Omental fat pad (tissue), 3 donors: ENCODE measurements at regions not wholly inside any gene's neighbourhood (a gene's known extent, or its start where the extent isn't known, plus 50 kb on each side); places are given as distances from the start of the nearest gene placed in this dataset.

Source experiments
- ATAC-seq: fragments of 150-250 bp; one replicate; pipeline ENCODE4 v1.9.1; 2016; ENCODE audit warnings: mild to moderate bottlenecking, moderate library complexity; ENCODE audit not compliant: low FRiP score
- DNase-seq: peaks from one replicate; pipeline ENCODE4 v3.0.0-alpha.2; 2019; ENCODE audit warnings: low spot score
- TF ChIP-seq, protein P1 (sequence below), 3 donors: fragments of 450-650 bp; IDR thresholded peaks; one replicate each; pipeline ENCODE4 v1.5.1; 2016 to 2017; ENCODE audit warnings: antibody characterized with exemption in 3 of 3, mild to moderate bottlenecking in 3 of 3, moderate library complexity in 2 of 3

DNA sequence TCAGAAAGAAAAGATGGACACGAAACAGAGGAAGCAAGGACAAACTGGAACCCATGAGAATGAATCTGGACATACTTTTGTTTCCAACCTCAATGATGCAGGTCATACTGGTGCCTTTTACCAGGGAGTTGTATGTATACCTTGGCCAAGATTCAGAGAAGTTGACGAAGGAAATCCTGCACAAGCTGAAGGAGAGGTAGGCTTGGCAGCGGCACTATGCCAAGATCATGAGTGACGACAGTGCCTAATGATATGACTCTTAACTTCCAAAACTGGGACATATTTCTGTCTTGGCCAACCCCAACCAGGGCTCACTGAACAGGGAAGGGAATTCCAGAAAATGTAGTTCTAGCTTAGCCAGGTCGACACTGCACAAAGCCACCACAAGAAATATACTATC is 149.2 kb upstream of the SLCO3A1 start:
- no peak for ATAC-seq
- TF ChIP-seq, protein P1, sequence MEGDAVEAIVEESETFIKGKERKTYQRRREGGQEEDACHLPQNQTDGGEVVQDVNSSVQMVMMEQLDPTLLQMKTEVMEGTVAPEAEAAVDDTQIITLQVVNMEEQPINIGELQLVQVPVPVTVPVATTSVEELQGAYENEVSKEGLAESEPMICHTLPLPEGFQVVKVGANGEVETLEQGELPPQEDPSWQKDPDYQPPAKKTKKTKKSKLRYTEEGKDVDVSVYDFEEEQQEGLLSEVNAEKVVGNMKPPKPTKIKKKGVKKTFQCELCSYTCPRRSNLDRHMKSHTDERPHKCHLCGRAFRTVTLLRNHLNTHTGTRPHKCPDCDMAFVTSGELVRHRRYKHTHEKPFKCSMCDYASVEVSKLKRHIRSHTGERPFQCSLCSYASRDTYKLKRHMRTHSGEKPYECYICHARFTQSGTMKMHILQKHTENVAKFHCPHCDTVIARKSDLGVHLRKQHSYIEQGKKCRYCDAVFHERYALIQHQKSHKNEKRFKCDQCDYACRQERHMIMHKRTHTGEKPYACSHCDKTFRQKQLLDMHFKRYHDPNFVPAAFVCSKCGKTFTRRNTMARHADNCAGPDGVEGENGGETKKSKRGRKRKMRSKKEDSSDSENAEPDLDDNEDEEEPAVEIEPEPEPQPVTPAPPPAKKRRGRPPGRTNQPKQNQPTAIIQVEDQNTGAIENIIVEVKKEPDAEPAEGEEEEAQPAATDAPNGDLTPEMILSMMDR (IDR thresholded peaks at IDR 0.05) = no peak
- no peak for DNase-seq

DNA sequence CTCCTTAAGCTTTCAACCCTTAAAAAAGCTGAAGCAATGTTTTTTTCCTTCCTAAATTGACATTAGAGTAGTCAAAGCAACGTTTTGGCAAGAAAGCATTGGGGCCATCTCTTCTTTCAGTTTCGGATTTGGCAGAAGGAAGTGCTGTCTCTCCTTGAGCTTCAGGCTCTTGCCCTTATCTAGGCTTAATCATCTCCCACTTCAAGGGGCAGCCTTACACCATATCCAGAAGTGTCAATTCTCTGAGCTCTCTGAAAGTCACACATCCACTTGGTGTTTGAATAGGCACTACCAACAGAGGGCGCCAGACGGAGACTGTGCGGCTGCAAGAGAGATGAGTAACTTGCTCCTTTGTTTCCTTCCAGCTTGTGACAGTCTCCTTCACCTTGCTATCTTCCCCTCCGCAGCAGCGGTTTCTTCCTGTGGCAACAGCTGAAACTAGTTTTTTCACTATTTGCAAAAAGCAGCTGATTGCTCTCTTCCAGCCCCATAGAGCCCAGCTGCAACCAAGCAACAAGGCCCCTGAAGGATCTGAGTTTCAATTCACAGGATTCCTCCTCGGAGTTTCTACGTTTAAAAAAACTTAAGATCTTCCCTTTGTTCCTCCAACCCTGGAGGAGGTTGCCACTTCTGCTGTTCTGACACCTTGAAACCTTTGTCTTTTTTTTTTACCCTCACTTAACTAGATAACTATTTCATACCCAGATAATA is 147.0 kb upstream of the SLCO3A1 start:
- ATAC-seq (peak; percentile 94), DNase-seq (peak; percentile 59)
- TF ChIP-seq, protein P1 (IDR thresholded peaks at IDR 0.05) = peak in 1 of 3 donors; percentile 56

DNA sequence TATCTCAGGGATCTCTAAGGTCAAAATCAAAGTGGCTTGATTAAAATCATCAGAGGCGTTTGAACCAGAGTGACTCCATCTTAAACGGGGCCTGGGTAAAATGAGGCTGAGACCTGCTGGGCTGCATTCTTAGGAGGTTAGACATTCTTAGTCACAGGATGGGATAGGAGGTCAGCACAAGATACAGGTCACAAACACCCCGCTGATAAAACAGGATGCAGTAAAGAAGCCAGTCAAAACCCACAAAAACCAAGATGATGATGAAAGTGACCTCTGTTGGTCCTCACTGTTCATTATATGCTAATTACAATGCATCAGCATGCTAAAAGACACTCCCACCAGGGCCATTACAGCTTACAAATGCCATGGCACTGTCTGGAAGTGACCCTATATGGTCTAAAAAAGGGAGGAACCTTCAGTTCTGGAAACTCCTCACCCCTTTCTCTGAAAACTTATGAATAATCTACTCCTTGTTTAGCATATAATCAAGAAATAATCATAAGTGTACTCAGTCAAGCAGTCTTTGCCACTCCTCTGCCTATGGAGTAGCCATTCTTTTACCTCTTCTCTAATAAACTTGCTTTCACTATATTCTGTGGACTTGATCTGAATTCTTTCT is 143.3 kb upstream of the SLCO3A1 start:
- TF ChIP-seq, protein P1 (IDR thresholded peaks at IDR 0.05) = no peak
- DNase-seq (no peak), ATAC-seq (no peak)

DNA sequence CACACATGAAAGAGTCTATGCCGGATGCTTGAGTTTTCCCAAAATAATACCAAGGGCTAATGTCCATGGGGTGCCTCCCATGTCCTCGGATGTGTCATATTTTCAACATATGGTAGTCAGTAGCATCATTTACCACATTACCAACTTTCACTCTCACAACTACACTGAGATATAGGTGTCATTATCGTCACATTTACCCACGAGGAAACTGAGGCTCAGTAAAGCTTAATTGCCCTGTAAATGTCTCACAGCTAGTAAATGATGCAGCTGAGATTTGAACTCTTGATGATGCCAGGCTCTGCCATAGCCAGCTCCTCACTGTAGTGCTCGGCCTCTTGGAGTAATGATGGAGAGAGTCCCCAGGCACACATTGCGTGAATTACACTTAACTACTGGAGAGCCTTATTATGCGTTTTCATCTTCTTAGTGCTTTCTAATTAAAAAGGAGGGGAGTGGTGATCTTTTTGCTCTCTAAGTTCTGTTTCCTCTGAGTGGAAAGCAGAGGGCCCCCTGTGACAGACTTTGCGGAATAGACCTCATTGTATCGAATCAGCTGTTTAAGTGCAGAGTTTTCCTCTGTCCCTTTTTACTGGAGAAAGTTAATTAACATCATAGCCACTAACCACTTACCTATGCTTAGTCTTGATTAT is 142.0 kb upstream of the SLCO3A1 start:
- ATAC-seq (no peak), DNase-seq (no peak)
- TF ChIP-seq, protein P1 (IDR thresholded peaks at IDR 0.05) = no peak

- DNase-seq (no peak), ATAC-seq (no peak)
- TF ChIP-seq, protein P1 (IDR thresholded peaks at IDR 0.05) = no peak
Observed at GRCh38 chr15:91712286-91712685, 141.2 kb upstream of the SLCO3A1 start.

DNA sequence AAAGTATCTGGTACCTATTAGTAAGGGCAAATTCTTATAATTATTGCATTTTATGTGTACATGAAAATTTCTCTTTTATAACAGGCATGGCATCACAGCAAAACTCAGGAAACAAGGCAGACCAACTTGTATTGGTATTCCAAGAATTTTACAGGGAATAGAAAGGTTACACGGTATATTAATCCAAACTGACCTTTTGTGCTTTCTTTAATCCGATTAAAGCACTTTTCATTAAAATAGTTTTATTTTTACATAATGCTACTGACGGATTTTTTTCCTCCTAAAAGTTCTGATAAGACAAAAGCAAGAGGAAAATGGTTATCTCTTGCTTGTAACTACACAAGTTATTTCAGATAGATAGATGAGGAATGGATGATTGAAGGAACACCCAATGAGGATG is 137.0 kb upstream of the SLCO3A1 start:
- TF ChIP-seq, protein P1 (IDR thresholded peaks at IDR 0.05) = no peak
- ATAC-seq (no peak), DNase-seq (no peak)
